AG09319 (cell line): ENCODE measurements at regions not wholly inside any gene's neighbourhood (a gene's known extent, or its start where the extent isn't known, plus 50 kb on each side); places are given as distances from the start of the nearest gene placed in this dataset.

Experiments used
- DNase-seq: peaks from one replicate; pipeline ENCODE4 v3.0.0-alpha.2; 2010; ENCODE audit warnings: low read depth; ENCODE audit errors: extremely low read depth
- CTCF ChIP-seq: IDR thresholded peaks from 2 replicates; pipeline ENCODE4 v1.5.1; 2011; ENCODE audit warnings: low read depth, mild to moderate bottlenecking, inconsistent platforms, low read length, moderate library complexity

- no peak for DNase-seq
- no peak for TF ChIP-seq CTCF
These were observed 539.7 kb downstream of the RFC3 start for GRCh38 chr13:34357435-34358232.

DNA sequence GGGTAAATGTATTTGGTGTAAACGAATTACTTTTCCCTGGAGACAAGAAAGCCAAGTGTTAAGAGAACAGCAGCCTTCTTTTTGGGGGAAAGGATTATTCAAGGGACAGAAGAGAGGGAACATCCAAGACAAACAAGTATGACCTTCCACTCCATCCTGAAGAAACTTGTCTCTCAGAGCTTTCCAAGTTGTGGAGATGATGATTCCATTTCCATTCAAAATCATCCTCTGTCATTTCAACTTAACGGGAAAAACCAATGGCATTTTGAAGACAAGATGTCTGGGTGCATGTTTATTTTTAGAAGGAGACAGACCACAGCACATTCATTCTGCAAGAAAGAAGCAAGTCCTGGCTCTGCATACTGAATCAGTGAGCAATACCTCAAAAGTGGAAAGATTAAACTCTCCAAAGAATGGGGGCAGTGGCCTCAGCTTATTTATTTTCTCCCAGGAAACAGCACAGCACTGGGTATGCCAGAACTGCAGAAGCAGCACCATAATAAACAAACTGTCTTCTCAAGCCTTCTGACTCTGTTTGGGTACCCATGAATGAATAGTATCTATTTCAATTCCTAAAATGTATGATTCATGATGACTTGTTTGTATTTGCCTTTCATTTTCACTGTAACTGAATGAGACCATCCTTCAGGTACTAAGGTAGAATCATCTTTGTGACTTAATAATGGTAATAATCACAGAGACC, 541.0 kb downstream of the RFC3 start:
- peak; percentile 45 for DNase-seq

GRCh38 chr13:34360702-34361101, 542.8 kb downstream of the RFC3 start:
- no peak for TF ChIP-seq CTCF
- no peak for DNase-seq

More for the DNA sequence above, 541.0 kb downstream of the RFC3 start:
- TF ChIP-seq CTCF: no peak

- DNase-seq: peak; percentile 65
- TF ChIP-seq CTCF: no peak
These were observed 543.6 kb downstream of the RFC3 start for GRCh38 chr13:34361560-34361959.

DNA sequence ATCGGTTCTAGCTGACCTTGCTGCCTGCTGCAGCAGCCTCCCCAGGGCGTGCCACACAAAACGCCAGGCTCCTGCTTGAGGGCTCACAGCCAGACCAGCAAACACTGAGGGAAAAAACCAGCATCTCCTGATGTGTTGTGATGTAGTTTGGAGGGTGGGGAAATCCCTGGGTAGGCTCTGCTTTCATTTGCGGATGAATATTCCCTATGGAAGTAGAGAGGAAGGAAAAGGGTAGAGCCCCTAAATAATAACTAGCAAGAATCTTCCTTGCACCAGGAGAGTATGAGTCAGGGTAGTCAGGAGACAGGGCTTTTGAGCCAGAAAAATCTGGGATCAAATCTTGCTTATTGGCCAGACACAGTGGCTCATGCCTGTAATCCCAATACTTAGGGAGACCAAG, 545.3 kb downstream of the RFC3 start:
- DNase-seq: no peak
- TF ChIP-seq CTCF: no peak

- no peak for TF ChIP-seq CTCF
- DNase-seq: no peak
These were observed 546.7 kb downstream of the RFC3 start for GRCh38 chr13:34364633-34365032.

- no peak for DNase-seq
- TF ChIP-seq CTCF: no peak
These were observed 552.0 kb downstream of the RFC3 start for GRCh38 chr13:34369931-34370330.
